Neural cell (in vitro differentiated cells): ENCODE measurements at regions not wholly inside any gene's neighbourhood (a gene's known extent, or its start where the extent isn't known, plus 50 kb on each side); places are given as distances from the start of the nearest gene placed in this dataset.

ENCODE experiments used
- H2AFZ ChIP-seq: fragments of 200-600, 300-800 bp; sonication (generic), shearing (Covaris generic); 2 replicates; pipeline ENCODE4 v1.6.0; 2014; ENCODE audit warnings: low read depth, mild to moderate bottlenecking, antibody characterized with exemption, low read length, moderate library complexity
- H3F3A ChIP-seq: fragments of 200-600 bp; shearing (Covaris generic); 2 replicates; pipeline ENCODE4 v1.6.1; 2016; ENCODE audit warnings: mild to moderate bottlenecking, moderate library complexity, mixed read lengths, antibody characterized with exemption, low read length; ENCODE audit not compliant: insufficient read depth, poor library complexity, severe bottlenecking
- H3K27ac ChIP-seq: fragments of 200-600, 300-800 bp; sonication (generic), shearing (Covaris generic); 2 replicates; pipeline ENCODE4 v1.5.1; 2014; ENCODE audit warnings: mild to moderate bottlenecking, low read length, moderate library complexity
- H3K27me3 ChIP-seq: fragments of 300-800, 200-600 bp; sonication (generic), shearing (Covaris generic); 2 replicates; pipeline ENCODE4 v1.6.0; 2014; ENCODE audit warnings: mild to moderate bottlenecking, low read depth, low read length, moderate library complexity; ENCODE audit not compliant: insufficient read depth
- H3K36me3 ChIP-seq: fragments of 300-800, 200-600 bp; sonication (generic), shearing (Covaris generic); 2 replicates; pipeline ENCODE4 v1.5.1; 2014; ENCODE audit warnings: mild to moderate bottlenecking, antibody characterized with exemption, low read length, moderate library complexity; ENCODE audit not compliant: insufficient read depth
- H3K4me2 ChIP-seq: fragments of 300-800, 200-600 bp; sonication (generic), shearing (Covaris generic); 2 replicates; pipeline ENCODE4 v1.6.0; 2014; ENCODE audit warnings: mild to moderate bottlenecking, low read length
- H3K4me3 ChIP-seq: fragments of 300-800, 200-600 bp; sonication (generic), shearing (Covaris generic); 2 replicates; pipeline ENCODE4 v1.5.1; 2014; ENCODE audit warnings: mild to moderate bottlenecking, low read length, moderate library complexity
- H3K79me2 ChIP-seq: fragments of 200-600 bp; shearing (Covaris generic); replicated peaks from 2 replicates; pipeline ENCODE4 v1.6.0; 2014; ENCODE audit warnings: mild to moderate bottlenecking, low read length, moderate library complexity; ENCODE audit not compliant: insufficient read depth
- H3K9ac ChIP-seq: fragments of 300-800, 200-600 bp; sonication (generic), shearing (Covaris generic); 2 replicates; pipeline ENCODE4 v1.6.1; 2016; ENCODE audit warnings: mild to moderate bottlenecking, low read length, mixed read lengths
- H3K9me2 ChIP-seq: fragments of 200-600 bp; shearing (Covaris generic); 2 replicates; pipeline ENCODE4 v1.6.1; 2016; ENCODE audit warnings: mild to moderate bottlenecking, low read length, mixed read lengths; ENCODE audit not compliant: insufficient read depth
- H3K9me3 ChIP-seq: fragments of 200-600, 300-800 bp; sonication (generic), shearing (Covaris generic); 2 replicates; pipeline ENCODE4 v1.6.1; 2016; ENCODE audit warnings: mild to moderate bottlenecking, mixed run types, low read length, moderate library complexity, mixed read lengths
- H4K20me1 ChIP-seq: fragments of 200-600 bp; shearing (Covaris generic); 2 replicates; pipeline ENCODE4 v1.6.1; 2016; ENCODE audit warnings: mild to moderate bottlenecking, mixed run types; ENCODE audit not compliant: insufficient read depth
- EP300 ChIP-seq: fragments of 450-650 bp; conservative IDR thresholded peaks from 2 replicates; pipeline ENCODE4 v1.6.1; 2014; ENCODE audit warnings: antibody characterized with exemption, mild to moderate bottlenecking, moderate library complexity; ENCODE audit not compliant: poor library complexity, severe bottlenecking
- EZH2 ChIP-seq: fragments of 200-600, 300-800 bp; shearing (Covaris generic), sonication (generic); IDR thresholded peaks from 2 replicates; pipeline ENCODE4 v1.6.1; 2014; ENCODE audit warnings: antibody characterized with exemption, low read length, borderline replicate concordance, mild to moderate bottlenecking; ENCODE audit not compliant: insufficient read depth, poor library complexity, severe bottlenecking
- MXI1 ChIP-seq: fragments of 450-650 bp; conservative IDR thresholded peaks from 2 replicates; pipeline ENCODE4 v1.6.1; 2014; ENCODE audit warnings: antibody characterized with exemption, mild to moderate bottlenecking; ENCODE audit not compliant: poor library complexity, severe bottlenecking
- POLR2AphosphoS5 ChIP-seq: IDR thresholded peaks from 2 replicates; pipeline ENCODE4 v1.6.1; 2012
- RAD21 ChIP-seq: fragments of 450-650 bp; conservative IDR thresholded peaks from 2 replicates; pipeline ENCODE4 v1.6.1; 2014; ENCODE audit warnings: antibody characterized with exemption, mild to moderate bottlenecking, moderate library complexity
- SMC3 ChIP-seq: fragments of 450-650 bp; conservative IDR thresholded peaks from 2 replicates; pipeline ENCODE4 v1.6.1; 2014; ENCODE audit warnings: antibody characterized with exemption, mild to moderate bottlenecking, moderate library complexity; ENCODE audit not compliant: poor library complexity
- TAF1 ChIP-seq: IDR thresholded peaks from 2 replicates; pipeline ENCODE4 v1.6.1; 2012; ENCODE audit warnings: low read depth
- TF ChIP-seq, protein P1 (sequence below): IDR thresholded peaks from 2 replicates; pipeline ENCODE4 v1.6.1; 2012; ENCODE audit warnings: borderline replicate concordance
- TF ChIP-seq, protein P2 (sequence below): fragments of 450-650 bp; IDR thresholded peaks from 2 replicates; pipeline ENCODE4 v1.5.1; 2014; ENCODE audit warnings: antibody characterized with exemption, mild to moderate bottlenecking, moderate library complexity; ENCODE audit not compliant: poor library complexity, severe bottlenecking

DNA sequence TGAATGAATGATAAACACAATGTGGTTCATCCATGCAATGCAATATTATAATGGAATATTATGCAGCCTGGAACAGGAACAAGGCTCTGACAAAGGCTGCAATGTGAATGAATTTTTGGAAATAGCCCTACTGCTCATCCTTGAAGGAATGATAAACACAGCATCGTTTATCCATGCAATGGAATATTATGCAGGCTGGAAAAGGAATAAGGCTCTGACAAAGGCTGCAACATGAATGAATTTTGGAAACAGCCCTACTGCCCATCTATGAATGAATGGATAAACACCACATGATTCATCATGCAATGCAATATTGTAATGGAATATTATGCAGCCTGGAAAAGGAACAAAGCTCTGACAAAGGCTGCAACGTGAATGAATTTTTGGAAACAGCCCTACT lies 159.4 kb downstream of the CRLF2 start:
- Histone ChIP-seq H3F3A (no peaks in the 10 kb centered on the region), H3K36me3 (no peaks in the 10 kb centered on the region), H3K27me3 (no peaks in the 10 kb centered on the region), H3K4me2 (no peak overlapping the region), H2AFZ (no peak overlapping the region), H4K20me1 (no peaks in the 10 kb centered on the region), H3K9me2 (no peaks in the 10 kb centered on the region), H3K27ac (no peak overlapping the region), H3K4me3 (no peak overlapping the region), H3K79me2 (no peaks in the 10 kb centered on the region), H3K9me3 (peaks cover 6% of the 10 kb centered on the region), H3K9ac (no peak overlapping the region)
- TF ChIP-seq RAD21, result no peak
- TF ChIP-seq, protein P1, sequence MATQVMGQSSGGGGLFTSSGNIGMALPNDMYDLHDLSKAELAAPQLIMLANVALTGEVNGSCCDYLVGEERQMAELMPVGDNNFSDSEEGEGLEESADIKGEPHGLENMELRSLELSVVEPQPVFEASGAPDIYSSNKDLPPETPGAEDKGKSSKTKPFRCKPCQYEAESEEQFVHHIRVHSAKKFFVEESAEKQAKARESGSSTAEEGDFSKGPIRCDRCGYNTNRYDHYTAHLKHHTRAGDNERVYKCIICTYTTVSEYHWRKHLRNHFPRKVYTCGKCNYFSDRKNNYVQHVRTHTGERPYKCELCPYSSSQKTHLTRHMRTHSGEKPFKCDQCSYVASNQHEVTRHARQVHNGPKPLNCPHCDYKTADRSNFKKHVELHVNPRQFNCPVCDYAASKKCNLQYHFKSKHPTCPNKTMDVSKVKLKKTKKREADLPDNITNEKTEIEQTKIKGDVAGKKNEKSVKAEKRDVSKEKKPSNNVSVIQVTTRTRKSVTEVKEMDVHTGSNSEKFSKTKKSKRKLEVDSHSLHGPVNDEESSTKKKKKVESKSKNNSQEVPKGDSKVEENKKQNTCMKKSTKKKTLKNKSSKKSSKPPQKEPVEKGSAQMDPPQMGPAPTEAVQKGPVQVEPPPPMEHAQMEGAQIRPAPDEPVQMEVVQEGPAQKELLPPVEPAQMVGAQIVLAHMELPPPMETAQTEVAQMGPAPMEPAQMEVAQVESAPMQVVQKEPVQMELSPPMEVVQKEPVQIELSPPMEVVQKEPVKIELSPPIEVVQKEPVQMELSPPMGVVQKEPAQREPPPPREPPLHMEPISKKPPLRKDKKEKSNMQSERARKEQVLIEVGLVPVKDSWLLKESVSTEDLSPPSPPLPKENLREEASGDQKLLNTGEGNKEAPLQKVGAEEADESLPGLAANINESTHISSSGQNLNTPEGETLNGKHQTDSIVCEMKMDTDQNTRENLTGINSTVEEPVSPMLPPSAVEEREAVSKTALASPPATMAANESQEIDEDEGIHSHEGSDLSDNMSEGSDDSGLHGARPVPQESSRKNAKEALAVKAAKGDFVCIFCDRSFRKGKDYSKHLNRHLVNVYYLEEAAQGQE, result no peak
- TF ChIP-seq SMC3, result no peak
- TF ChIP-seq EP300, result no peak
- TF ChIP-seq MXI1, result no peak
- TF ChIP-seq POLR2AphosphoS5, result no peak
- no peak for TF ChIP-seq EZH2
- no peak for TF ChIP-seq TAF1
- TF ChIP-seq, protein P2, sequence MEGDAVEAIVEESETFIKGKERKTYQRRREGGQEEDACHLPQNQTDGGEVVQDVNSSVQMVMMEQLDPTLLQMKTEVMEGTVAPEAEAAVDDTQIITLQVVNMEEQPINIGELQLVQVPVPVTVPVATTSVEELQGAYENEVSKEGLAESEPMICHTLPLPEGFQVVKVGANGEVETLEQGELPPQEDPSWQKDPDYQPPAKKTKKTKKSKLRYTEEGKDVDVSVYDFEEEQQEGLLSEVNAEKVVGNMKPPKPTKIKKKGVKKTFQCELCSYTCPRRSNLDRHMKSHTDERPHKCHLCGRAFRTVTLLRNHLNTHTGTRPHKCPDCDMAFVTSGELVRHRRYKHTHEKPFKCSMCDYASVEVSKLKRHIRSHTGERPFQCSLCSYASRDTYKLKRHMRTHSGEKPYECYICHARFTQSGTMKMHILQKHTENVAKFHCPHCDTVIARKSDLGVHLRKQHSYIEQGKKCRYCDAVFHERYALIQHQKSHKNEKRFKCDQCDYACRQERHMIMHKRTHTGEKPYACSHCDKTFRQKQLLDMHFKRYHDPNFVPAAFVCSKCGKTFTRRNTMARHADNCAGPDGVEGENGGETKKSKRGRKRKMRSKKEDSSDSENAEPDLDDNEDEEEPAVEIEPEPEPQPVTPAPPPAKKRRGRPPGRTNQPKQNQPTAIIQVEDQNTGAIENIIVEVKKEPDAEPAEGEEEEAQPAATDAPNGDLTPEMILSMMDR, result no peak

DNA sequence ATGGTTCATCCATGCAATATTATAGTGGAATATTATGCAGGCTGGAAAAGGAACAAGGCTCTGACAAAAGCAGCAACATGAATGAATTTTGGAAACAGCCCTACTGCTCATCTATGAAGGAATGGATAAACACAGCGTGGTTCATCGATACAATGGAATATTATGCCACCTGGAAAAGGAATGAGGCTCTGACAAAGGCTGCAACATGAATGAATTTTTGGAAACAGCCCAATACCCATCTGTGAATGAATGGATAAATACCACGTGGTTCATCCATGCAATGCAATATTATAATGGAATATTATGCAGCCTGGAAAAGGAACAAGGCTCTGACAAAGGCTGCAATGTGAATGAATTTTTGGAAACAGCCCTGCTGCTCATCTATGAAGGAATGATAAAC lies 160.4 kb downstream of the CRLF2 start:
- Histone ChIP-seq H4K20me1 (no peaks in the 10 kb centered on the region), H3K9me2 (no peaks in the 10 kb centered on the region), H3F3A (no peaks in the 10 kb centered on the region), H3K36me3 (no peaks in the 10 kb centered on the region), H3K79me2 (no peaks in the 10 kb centered on the region), H3K9me3 (peaks cover 6% of the 10 kb centered on the region), H3K9ac (no peak overlapping the region), H3K4me2 (no peak overlapping the region), H3K4me3 (no peak overlapping the region), H3K27ac (no peak overlapping the region), H3K27me3 (no peaks in the 10 kb centered on the region), H2AFZ (no peak overlapping the region)
- no peak for TF ChIP-seq POLR2AphosphoS5
- TF ChIP-seq MXI1, result no peak
- TF ChIP-seq TAF1, result no peak
- TF ChIP-seq, protein P1, result no peak
- no peak for TF ChIP-seq EP300
- TF ChIP-seq, protein P2, result no peak
- no peak for TF ChIP-seq EZH2
- TF ChIP-seq RAD21, result no peak
- TF ChIP-seq SMC3, result no peak
